HepG2 (cell line): ENCODE measurements at regions not wholly inside any gene's neighbourhood (a gene's known extent, or its start where the extent isn't known, plus 50 kb on each side); places are given as distances from the start of the nearest gene placed in this dataset.

Source experiments
- ATAC-seq: fragments of 200-7000 bp; cut with Tn5 transposase; 3 replicates; pipeline ENCODE4 v1.9.1; 2020; ENCODE audit warnings: mild to moderate bottlenecking, moderate library complexity
- BruUV-seq: library from RNA; stranded (reverse); fragments of 400-500 nt; replicated peaks from 2 replicates; lab custom pipeline; 2021; lab: Mats Ljungman, UMichigan
- CTCF ChIA-PET: fragments of 300-600 bp; formaldehyde crosslinking; extraction: SDS; loops from one replicate; lab custom pipeline; 2021; ENCODE audit warnings: low total read pairs, inconsistent platforms, low intra/inter-chr PET ratio; lab: Yijun Ruan, JAX
- POLR2A ChIA-PET: fragments of 350-600 bp; sonication (Branson Sonifier 250); formaldehyde crosslinking; loops from one replicate; lab custom pipeline; 2020; ENCODE audit warnings: antibody characterized with exemption, inconsistent platforms; lab: Yijun Ruan, JAX
- DNase-seq: peaks from one replicate; pipeline ENCODE4 v3.0.0-alpha.2; 2015; ENCODE audit warnings: low spot score
- FAIRE-seq: peaks from 3 replicates; lab custom pipeline; 2011; peaks lifted over from hg19 to GRCh38; lab: Jason Lieb, UNC
- H2AFZ ChIP-seq: one replicate; pipeline ENCODE4 v1.6.1; 2011; ENCODE audit warnings: low read length, inconsistent platforms
- H3K27ac ChIP-seq: fragments of 300-600 bp; 3 replicates; pipeline ENCODE4 v1.8.0; 2011; ENCODE audit warnings: mixed run types, mild to moderate bottlenecking, mixed read lengths, low read length, inconsistent platforms; ENCODE audit not compliant: insufficient read depth; ENCODE audit errors: extremely low read length
- H3K27me3 ChIP-seq, 2 experiments: fragments of 200-600 bp in 1 of 2; 2 replicates in 1 of 2; 3 replicates in 1 of 2; pipeline versions ENCODE4 v1.6.0 to v1.8.0; 2011; ENCODE audit warnings: low read length in 2 of 2, mild to moderate bottlenecking in 2 of 2, moderate library complexity in 2 of 2, inconsistent platforms in 1 of 2; ENCODE audit not compliant: insufficient read depth in 2 of 2, control insufficient read depth in 1 of 2
- H3K36me3 ChIP-seq, 2 experiments: fragments of 200-600 bp in 1 of 2; replicated peaks in 1 of 2; 2 replicates in 1 of 2; 3 replicates in 1 of 2; pipeline versions ENCODE4 v1.5.1 to v1.8.0; 2011; ENCODE audit warnings: low read length in 2 of 2, inconsistent platforms in 1 of 2; ENCODE audit not compliant: insufficient read depth in 2 of 2, control insufficient read depth in 1 of 2
- H3K4me1 ChIP-seq: 2 replicates; pipeline ENCODE4 v1.5.1; 2012; ENCODE audit warnings: low read length, inconsistent platforms; ENCODE audit not compliant: insufficient read depth
- H3K4me2 ChIP-seq: 2 replicates; pipeline ENCODE4 v1.6.0; 2011; ENCODE audit warnings: low read depth, low read length, inconsistent platforms
- H3K4me3 ChIP-seq, 3 experiments: fragments of 200-600 bp in 1 of 3; sonication (generic), shearing (Covaris generic) in 1 of 3; replicated peaks in 1 of 3; 2 replicates each; pipeline ENCODE4 v1.5.1; 2011 to 2016; ENCODE audit warnings: low read length in 3 of 3, inconsistent platforms in 2 of 3, low read depth in 2 of 3, mild to moderate bottlenecking in 2 of 3, control low read depth in 1 of 3, mixed read lengths in 1 of 3; ENCODE audit not compliant: insufficient read depth in 1 of 3
- H3K79me2 ChIP-seq: one replicate; pipeline ENCODE4 v1.6.1; 2011; ENCODE audit warnings: low read length, inconsistent platforms; ENCODE audit not compliant: insufficient read depth
- H3K9ac ChIP-seq: 2 replicates; pipeline ENCODE4 v1.6.0; 2011; ENCODE audit warnings: mild to moderate bottlenecking, low read depth, low read length, inconsistent platforms; ENCODE audit not compliant: insufficient read depth
- H3K9me3 ChIP-seq: 2 replicates; pipeline ENCODE4 v1.5.1; 2012; ENCODE audit warnings: mild to moderate bottlenecking, low read length
- H4K20me1 ChIP-seq: 2 replicates; pipeline ENCODE4 v1.6.0; 2011; ENCODE audit warnings: inconsistent platforms, mild to moderate bottlenecking, low read length, moderate library complexity; ENCODE audit not compliant: insufficient read depth
- BCL3 ChIP-seq: sonication (generic); formaldehyde crosslinking; IDR thresholded peaks from 2 replicates; pipeline ENCODE4 v1.5.1; 2020; ENCODE audit warnings: mild to moderate bottlenecking, missing genetic modification reagents, moderate library complexity
- KLF16 ChIP-seq, 2 experiments: sonication (generic) in 1 of 2; formaldehyde crosslinking in 1 of 2; IDR thresholded peaks; 2 replicates each; pipeline versions ENCODE4 v1.6.1 to v1.8.0; 2016 to 2023; ENCODE audit warnings: missing genetic modification reagents in 2 of 2, missing compliant biosample characterization in 1 of 2
- NFE2L2 ChIP-seq: fragments of 150-350 bp; IDR thresholded peaks from 2 replicates; pipeline ENCODE4 v1.6.1; 2014; ENCODE audit warnings: low read length
- PRDM10 ChIP-seq: sonication (generic); formaldehyde crosslinking; IDR thresholded peaks from 2 replicates; pipeline ENCODE4 v1.4.0; 2020; ENCODE audit warnings: low read depth, missing genetic modification reagents
- SATB2 ChIP-seq: sonication (generic); formaldehyde crosslinking; IDR thresholded peaks from 2 replicates; pipeline ENCODE4 v1.5.0; 2020; ENCODE audit warnings: missing genetic modification reagents
- SP1 ChIP-seq, 2 experiments: fragments of 450-650 bp in 1 of 2; sonication (generic) in 1 of 2; formaldehyde crosslinking in 1 of 2; IDR thresholded peaks; 2 replicates each; pipeline versions ENCODE4 v1.4.0 to v1.6.1; 2016 to 2020; ENCODE audit warnings: missing genetic modification reagents in 1 of 2
- ZBTB1 ChIP-seq: sonication (generic); formaldehyde crosslinking; IDR thresholded peaks from 2 replicates; pipeline ENCODE4 v1.4.0; 2020; ENCODE audit warnings: missing genetic modification reagents, borderline replicate concordance
- ZBTB34 ChIP-seq: sonication (generic); formaldehyde crosslinking; IDR thresholded peaks from 2 replicates; pipeline ENCODE4 v1.8.0; 2022; ENCODE audit warnings: mild to moderate bottlenecking, missing genetic modification reagents
- ZFP37 ChIP-seq: sonication (generic); formaldehyde crosslinking; IDR thresholded peaks from 2 replicates; pipeline ENCODE4 v1.4.0; 2020; ENCODE audit warnings: missing genetic modification reagents, borderline replicate concordance
- ZFYVE20 ChIP-seq: sonication (generic); formaldehyde crosslinking; IDR thresholded peaks from 2 replicates; pipeline ENCODE4 v1.8.0; 2023; ENCODE audit warnings: low read depth, mild to moderate bottlenecking, moderate library complexity, missing genetic modification reagents, borderline replicate concordance
- ZIK1 ChIP-seq: sonication (generic); formaldehyde crosslinking; IDR thresholded peaks from 2 replicates; pipeline ENCODE4 v1.5.0; 2020; ENCODE audit warnings: mild to moderate bottlenecking, low read depth, missing genetic modification reagents, borderline replicate concordance
- ZNF282 ChIP-seq: fragments of 450-650 bp; IDR thresholded peaks from 2 replicates; pipeline ENCODE4 v1.6.1; 2018; ENCODE audit not compliant: partially characterized antibody
- ZNF574 ChIP-seq: sonication (generic); formaldehyde crosslinking; IDR thresholded peaks from 2 replicates; pipeline ENCODE4 v1.4.0; 2020; ENCODE audit warnings: missing genetic modification reagents
- ZNF616 ChIP-seq: sonication (generic); formaldehyde crosslinking; IDR thresholded peaks from 2 replicates; pipeline ENCODE4 v1.5.0; 2020; ENCODE audit warnings: low read depth, mild to moderate bottlenecking, missing genetic modification reagents
- ZNF777 ChIP-seq: sonication (generic); formaldehyde crosslinking; IDR thresholded peaks from 2 replicates; pipeline ENCODE4 v1.4.0; 2020; ENCODE audit warnings: missing genetic modification reagents
- WGBS: methylation state at CpG from one replicate; pipeline ENCODE4 v1.1.6; 2017; ENCODE audit warnings: low lambda C conversion rate; 5-methylcytosine and 5-hydroxymethylcytosine counted together
- in situ Hi-C: cut with HindIII; loops from 2 replicates; pipeline ENCODE4 v1.10.0; 2017; ENCODE audit warnings: low pct_unique_long_range_greater_than_20kb; ENCODE audit not compliant: extremely low pct_ligation_motif_present
- intact Hi-C: fragments of 100-400 bp; cut with micrococcal nuclease; formaldehyde crosslinking; loops from one replicate; pipeline ENCODE4 v1.10.0; 2022; ENCODE audit not compliant: unreplicated experiment

- no peak for TF ChIP-seq ZFP37 (CRISPR knock-in tag)
- no peak for TF ChIP-seq NFE2L2
- no peak for TF ChIP-seq PRDM10 (CRISPR knock-in tag)
- no peak for TF ChIP-seq ZBTB34 (CRISPR knock-in tag)
- TF ChIP-seq ZNF777 (CRISPR knock-in tag), result no peak
These were observed 244.0 kb downstream of the TMA16 start (continued) for GRCh38 chr4:163738521-163738920.

- ATAC-seq (no peak), FAIRE-seq (no peak), DNase-seq (no peak)
- Histone ChIP-seq H3K27me3 (no peaks in the 10 kb centered on the region), H3K27ac (no peak overlapping the region), H3K36me3 (no peaks in the 10 kb centered on the region), H3K4me3 (no peak overlapping the region), H4K20me1 (no peaks in the 10 kb centered on the region), H3K4me1 (0 out of 2 replicates have a peak, but pooled peaks cover 5% of the 10 kb centered on the region), H2AFZ (no peak overlapping the region), H3K9me3 (peaks cover 6% of the 10 kb centered on the region; the same call in 1 of the 2 replicates), H3K79me2 (no peaks in the 10 kb centered on the region), H3K9ac (no peak overlapping the region), H3K4me2 (no peak overlapping the region)
- CTCF ChIA-PET, result no interaction called here
- POLR2A ChIA-PET, result no interaction called here
- no TSS peak for BruUV-seq
- intact Hi-C loops (no loop called here), in situ Hi-C loops (no loop called here)
- 4% methylated on average over 4 of the region's 4 CpGs for WGBS
- TF ChIP-seq ZFYVE20 (no peak), KLF16 (CRISPR knock-in tag; IDR thresholded peaks at IDR 0.05) (no peak), ZNF616 (no peak), BCL3 (no peak), ZNF282 (no peak), SP1 (IDR thresholded peaks at IDR 0.05) (no peak), SP1 (CRISPR knock-in tag; IDR thresholded peaks at IDR 0.05) (no peak), ZIK1 (CRISPR knock-in tag) (no peak), SATB2 (CRISPR knock-in tag) (no peak), ZBTB1 (CRISPR knock-in tag) (no peak), ZNF574 (no peak)
These were observed 250.4 kb downstream of the TMA16 start for GRCh38 chr4:163744861-163745260.
